SU-DHL-6 (cell line): ENCODE measurements at regions not wholly inside any gene's neighbourhood (a gene's known extent, or its start where the extent isn't known, plus 50 kb on each side); places are given as distances from the start of the nearest gene placed in this dataset.

Experiments
- H2AFZ ChIP-seq: fragments of 200-600 bp; sonication (generic); 2 replicates; pipeline ENCODE4 v1.6.1; 2014; ENCODE audit warnings: low read depth, mild to moderate bottlenecking, moderate library complexity, mixed read lengths, antibody characterized with exemption, low read length; ENCODE audit not compliant: severe bottlenecking
- H3F3A ChIP-seq: fragments of 200-600 bp; shearing (Covaris generic); 2 replicates; pipeline ENCODE4 v1.6.0; 2016; ENCODE audit warnings: antibody characterized with exemption, mild to moderate bottlenecking; ENCODE audit not compliant: insufficient read depth
- H3K27ac ChIP-seq: fragments of 200-600 bp; sonication (generic); 2 replicates; pipeline ENCODE4 v1.5.1; 2016; ENCODE audit warnings: low read depth, mild to moderate bottlenecking, low read length, moderate library complexity, mixed read lengths
- H3K27me3 ChIP-seq: fragments of 200-600 bp; sonication (generic), shearing (Covaris generic); 2 replicates; pipeline ENCODE4 v1.6.0; 2014; ENCODE audit warnings: mild to moderate bottlenecking, low read length
- H3K36me3 ChIP-seq: fragments of 200-600 bp; sonication (generic); 2 replicates; pipeline ENCODE4 v1.6.1; 2014; ENCODE audit warnings: mild to moderate bottlenecking, low read length, mixed read lengths
- H3K4me2 ChIP-seq: fragments of 300-600, 200-600 bp; shearing (Covaris generic), sonication (generic); 2 replicates; pipeline ENCODE4 v1.6.0; 2014; ENCODE audit warnings: low read length, low read depth, mild to moderate bottlenecking; ENCODE audit not compliant: poor library complexity, severe bottlenecking
- H3K4me3 ChIP-seq: fragments of 200-600 bp; sonication (generic); 2 replicates; pipeline ENCODE4 v1.5.1; 2014; ENCODE audit warnings: antibody characterized with exemption, low read length, mild to moderate bottlenecking, mixed read lengths; ENCODE audit not compliant: insufficient read depth, poor library complexity, severe bottlenecking
- H3K79me2 ChIP-seq: fragments of 200-600 bp; sonication (generic); 2 replicates; pipeline ENCODE4 v1.6.1; 2014; ENCODE audit warnings: mild to moderate bottlenecking, low read length, moderate library complexity; ENCODE audit not compliant: insufficient read depth
- H3K9ac ChIP-seq: fragments of 200-600 bp; sonication (generic); 2 replicates; pipeline ENCODE4 v1.7.0; 2014; ENCODE audit warnings: mild to moderate bottlenecking, low read length
- H3K9me2 ChIP-seq: fragments of 200-600 bp; sonication (generic); replicated peaks from 2 replicates; pipeline ENCODE4 v1.6.1; 2014; ENCODE audit warnings: low read length; ENCODE audit not compliant: insufficient read depth
- H3K9me3 ChIP-seq: fragments of 200-600 bp; sonication (generic); 2 replicates; pipeline ENCODE4 v1.6.1; 2014; ENCODE audit warnings: low read length, mixed read lengths; ENCODE audit not compliant: insufficient read depth
- H4K20me1 ChIP-seq: fragments of 200-600 bp; sonication (generic); 2 replicates; pipeline ENCODE4 v1.6.1; 2014; ENCODE audit warnings: low read depth, mild to moderate bottlenecking, antibody characterized with exemption, low read length, moderate library complexity, mixed read lengths
- CTCF ChIP-seq: fragments of 200-600 bp; sonication (generic); IDR thresholded peaks from one replicate; pipeline ENCODE4 v1.5.1; 2017; ENCODE audit warnings: antibody characterized with exemption, mild to moderate bottlenecking, low read length, moderate library complexity; ENCODE audit not compliant: insufficient read depth, poor library complexity, severe bottlenecking
- EZH2phosphoT487 ChIP-seq: fragments of 200-600 bp; sonication (generic), shearing (Covaris generic); conservative IDR thresholded peaks from 2 replicates; pipeline ENCODE4 v1.6.1; 2018; ENCODE audit warnings: mild to moderate bottlenecking, antibody characterized with exemption, low read length, moderate library complexity, mixed read lengths

GRCh38 chr1:228867108-228867950 is 132.1 kb downstream of the RHOU start:
- no peaks in the 10 kb centered on the region for H3K9me2 ChIP-seq
- no peaks in the 10 kb centered on the region for H3K27me3 ChIP-seq
- no peaks in the 10 kb centered on the region for H3K79me2 ChIP-seq
- no peaks in the 10 kb centered on the region for H3K36me3 ChIP-seq
- no peak overlapping the region for H3K9ac ChIP-seq
- no peak overlapping the region for H2AFZ ChIP-seq
- no peak overlapping the region for H3K4me2 ChIP-seq
- no peaks in the 10 kb centered on the region for H4K20me1 ChIP-seq
- H3F3A ChIP-seq: no peaks in the 10 kb centered on the region
- TF ChIP-seq CTCF: no peak
- no peak for TF ChIP-seq EZH2phosphoT487
- H3K9me3 ChIP-seq: no peaks in the 10 kb centered on the region
- no peak overlapping the region for H3K4me3 ChIP-seq
- no peak overlapping the region for H3K27ac ChIP-seq

DNA sequence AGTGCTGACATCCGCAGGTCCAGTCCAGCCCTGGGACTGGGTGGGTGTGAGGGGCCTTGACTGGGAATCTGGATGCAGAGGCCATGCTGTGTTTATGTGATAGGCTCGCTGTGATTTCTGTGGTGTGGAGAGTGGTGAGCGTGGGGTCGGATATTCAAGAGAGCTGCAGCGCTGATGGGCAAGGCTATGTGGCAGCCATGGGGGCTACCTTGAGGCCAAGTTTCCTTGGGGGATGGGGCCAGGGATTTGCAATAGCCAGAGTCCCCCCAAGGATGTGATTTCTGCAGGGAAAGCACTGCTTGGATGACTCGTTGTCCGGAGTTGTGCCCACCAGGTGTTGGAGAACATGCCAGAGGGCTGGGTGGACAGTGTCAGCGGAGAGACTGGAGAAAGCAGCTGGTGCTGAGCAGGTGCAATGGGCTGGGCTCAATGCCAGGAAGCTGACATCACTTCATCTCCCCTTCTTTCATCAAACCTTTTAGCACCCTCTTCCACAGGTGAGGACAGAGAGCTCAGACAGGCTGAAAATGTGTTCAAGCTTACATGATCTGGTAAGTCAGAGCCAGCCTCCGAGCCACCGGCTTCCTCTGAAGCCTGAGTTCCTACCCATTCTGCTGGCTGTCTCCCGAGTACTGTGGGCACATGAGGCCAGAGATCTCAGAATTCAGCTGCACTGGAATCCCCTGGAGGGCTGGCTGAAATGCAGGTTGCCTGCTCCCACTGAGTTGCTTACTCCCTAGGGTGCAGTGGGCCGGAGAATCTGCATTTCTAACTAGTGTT is 132.9 kb downstream of the RHOU start:
- no peaks in the 10 kb centered on the region for H4K20me1 ChIP-seq
- no peak overlapping the region for H3K4me3 ChIP-seq
- H3F3A ChIP-seq: no peaks in the 10 kb centered on the region
- no peaks in the 10 kb centered on the region for H3K9me3 ChIP-seq
- H3K27me3 ChIP-seq: no peaks in the 10 kb centered on the region
- H3K9ac ChIP-seq: no peak overlapping the region
- H3K9me2 ChIP-seq: no peaks in the 10 kb centered on the region
- H2AFZ ChIP-seq: no peak overlapping the region
- no peak overlapping the region for H3K27ac ChIP-seq
- H3K4me2 ChIP-seq: no peak overlapping the region
- no peaks in the 10 kb centered on the region for H3K36me3 ChIP-seq
- H3K79me2 ChIP-seq: no peaks in the 10 kb centered on the region
- TF ChIP-seq CTCF: no peak
- TF ChIP-seq EZH2phosphoT487: no peak

DNA sequence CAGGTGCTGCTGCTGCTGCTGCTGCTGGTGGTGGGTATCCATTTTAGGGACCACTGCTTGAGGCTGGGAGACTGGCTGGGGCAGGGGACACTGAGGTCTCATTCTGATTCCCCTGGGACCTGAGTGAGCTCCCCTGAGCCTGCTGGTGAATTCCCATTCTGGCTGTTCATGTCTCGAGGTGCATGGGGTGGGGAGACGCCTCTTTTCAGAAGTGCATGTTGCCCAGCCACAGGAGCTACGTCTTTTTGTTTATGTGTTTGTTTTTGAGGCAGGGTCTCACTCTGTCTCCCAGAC is 133.4 kb downstream of the RHOU start:
- Histone ChIP-seq H3K9ac (no peak overlapping the region), H3K9me3 (no peaks in the 10 kb centered on the region), H3K27ac (no peak overlapping the region), H3K79me2 (no peaks in the 10 kb centered on the region), H3F3A (no peaks in the 10 kb centered on the region), H3K4me2 (no peak overlapping the region), H3K36me3 (no peaks in the 10 kb centered on the region), H4K20me1 (no peaks in the 10 kb centered on the region), H2AFZ (no peak overlapping the region), H3K9me2 (no peaks in the 10 kb centered on the region), H3K27me3 (no peaks in the 10 kb centered on the region), H3K4me3 (no peak overlapping the region)
- TF ChIP-seq CTCF (no peak), EZH2phosphoT487 (no peak)
